GM19395 (cell line): ENCODE measurements at regions not wholly inside any gene's neighbourhood (a gene's known extent, or its start where the extent isn't known, plus 50 kb on each side); places are given as distances from the start of the nearest gene placed in this dataset.

Experiments used
- ATAC-seq: cut with Tn5 transposase; IDR thresholded peaks from one replicate; pipeline ENCODE4 v1.9.1; 2021; ENCODE audit warnings: mild to moderate bottlenecking, moderate library complexity; ENCODE audit not compliant: unreplicated experiment

GRCh38 chr2:186274936-186275575 lies 211.0 kb upstream of the ZC3H15 start:
- ATAC-seq = no peak

GRCh38 chr2:186276909-186277308 lies 209.2 kb upstream of the ZC3H15 start:
- ATAC-seq = no peak

GRCh38 chr2:186281726-186282125 lies 204.3 kb upstream of the ZC3H15 start:
- no peak for ATAC-seq

GRCh38 chr2:186294248-186294888 lies 191.7 kb upstream of the ZC3H15 start:
- ATAC-seq = no peak

GRCh38 chr2:186299610-186300009 lies 186.4 kb upstream of the ZC3H15 start:
- no peak for ATAC-seq

GRCh38 chr2:186302263-186302662 lies 183.8 kb upstream of the ZC3H15 start:
- ATAC-seq = no peak

GRCh38 chr2:186303091-186303490 lies 183.0 kb upstream of the ZC3H15 start:
- ATAC-seq = no peak

- no peak for ATAC-seq
Observed at GRCh38 chr2:186304064-186304463, 182.0 kb upstream of the ZC3H15 start.

GRCh38 chr2:186306754-186307153 lies 179.3 kb upstream of the ZC3H15 start:
- no peak for ATAC-seq

GRCh38 chr2:186307871-186308270 lies 178.2 kb upstream of the ZC3H15 start:
- peak; percentile 73 for ATAC-seq

GRCh38 chr2:186308347-186308746 lies 177.7 kb upstream of the ZC3H15 start:
- no peak for ATAC-seq

GRCh38 chr2:186309901-186310300 lies 176.2 kb upstream of the ZC3H15 start:
- no peak for ATAC-seq

- no peak for ATAC-seq
Observed at GRCh38 chr2:186319105-186319504, 167.0 kb upstream of the ZC3H15 start.

GRCh38 chr2:186325827-186326535 lies 160.1 kb upstream of the ZC3H15 start:
- no peak for ATAC-seq

- peak; percentile 92 for ATAC-seq
Observed at GRCh38 chr2:186327251-186327868, 158.7 kb upstream of the ZC3H15 start.

- ATAC-seq = no peak
Observed at GRCh38 chr2:186328838-186329237, 157.2 kb upstream of the ZC3H15 start.

- no peak for ATAC-seq
Observed at GRCh38 chr2:186330050-186330449, 156.0 kb upstream of the ZC3H15 start.

- ATAC-seq = no peak
Observed at GRCh38 chr2:186339716-186340115, 146.3 kb upstream of the ZC3H15 start.

GRCh38 chr2:186342029-186342428 lies 144.0 kb upstream of the ZC3H15 start:
- no peak for ATAC-seq

GRCh38 chr2:186345745-186346144 lies 140.3 kb upstream of the ZC3H15 start:
- ATAC-seq = peak; percentile 43

- no peak for ATAC-seq
Observed at GRCh38 chr2:186346216-186346615, 139.8 kb upstream of the ZC3H15 start.

GRCh38 chr2:186347472-186347871 lies 138.6 kb upstream of the ZC3H15 start:
- ATAC-seq = no peak
